Astrocyte (in vitro differentiated cells and primary cell): ENCODE measurements at regions not wholly inside any gene's neighbourhood (a gene's known extent, or its start where the extent isn't known, plus 50 kb on each side); places are given as distances from the start of the nearest gene placed in this dataset.
"Not testable (repeated sequence)": the region's sequence is repeated elsewhere in the genome, so short reads cannot be mapped to it uniquely, and the experiment has no call there.

Source experiments
- DNase-seq: peaks from one replicate; pipeline ENCODE4 v3.0.0-alpha.2; 2010; ENCODE audit warnings: low read depth
- FAIRE-seq: peaks from 2 replicates; lab custom pipeline; 2011; peaks lifted over from hg19 to GRCh38; lab: Jason Lieb, UNC
- H2AFZ ChIP-seq: 2 replicates; pipeline ENCODE4 v1.6.0; 2012; ENCODE audit warnings: low read depth, low read length, inconsistent platforms
- H3K27ac ChIP-seq: 2 replicates; pipeline ENCODE4 v1.5.1; 2011; ENCODE audit warnings: low read depth, low read length, inconsistent platforms
- H3K27me3 ChIP-seq: 2 replicates; pipeline ENCODE4 v1.6.0; 2011; ENCODE audit warnings: low read length, inconsistent platforms; ENCODE audit not compliant: insufficient read depth
- H3K36me3 ChIP-seq: 2 replicates; pipeline ENCODE4 v1.5.1; 2011; ENCODE audit warnings: low read length, inconsistent platforms; ENCODE audit not compliant: insufficient read depth
- H3K4me1 ChIP-seq: 2 replicates; pipeline ENCODE4 v1.5.1; 2011; ENCODE audit warnings: low read length, inconsistent platforms; ENCODE audit not compliant: insufficient read depth
- H3K4me2 ChIP-seq: 2 replicates; pipeline ENCODE4 v1.6.0; 2012; ENCODE audit warnings: low read length, inconsistent platforms
- H3K4me3 ChIP-seq: 2 replicates; pipeline ENCODE4 v1.5.1; 2011; ENCODE audit warnings: low read depth, mild to moderate bottlenecking, low read length, inconsistent platforms; ENCODE audit not compliant: insufficient read depth
- H3K79me2 ChIP-seq: 2 replicates; pipeline ENCODE4 v1.6.0; 2012; ENCODE audit warnings: mild to moderate bottlenecking, low read length, inconsistent platforms; ENCODE audit not compliant: insufficient read depth
- H3K9ac ChIP-seq: 2 replicates; pipeline ENCODE4 v1.6.0; 2012; ENCODE audit warnings: mild to moderate bottlenecking, low read length, inconsistent platforms
- H3K9me3 ChIP-seq: 2 replicates; pipeline ENCODE4 v1.5.1; 2012; ENCODE audit warnings: low read depth, mild to moderate bottlenecking, low read length, inconsistent platforms; ENCODE audit not compliant: insufficient read depth
- H4K20me1 ChIP-seq: 2 replicates; pipeline ENCODE4 v1.6.0; 2012; ENCODE audit warnings: low read length, inconsistent platforms; ENCODE audit not compliant: insufficient read depth
- H3K27ac Mint-ChIP-seq: one replicate; pipeline ENCODE4 v1.8.0; 2021; ENCODE audit warnings: mild to moderate bottlenecking, mixed read lengths; ENCODE audit not compliant: unreplicated experiment
- H3K27me3 Mint-ChIP-seq: one replicate; pipeline ENCODE4 v1.8.0; 2021; ENCODE audit warnings: low read depth, mixed read lengths; ENCODE audit not compliant: unreplicated experiment
- H3K36me3 Mint-ChIP-seq: one replicate; pipeline ENCODE4 v1.8.0; 2021; ENCODE audit warnings: low read depth, mixed read lengths; ENCODE audit not compliant: unreplicated experiment
- H3K4me1 Mint-ChIP-seq: one replicate; pipeline ENCODE4 v1.8.0; 2021; ENCODE audit warnings: low read depth, mixed read lengths; ENCODE audit not compliant: unreplicated experiment
- H3K4me3 Mint-ChIP-seq: one replicate; pipeline ENCODE4 v1.8.0; 2021; ENCODE audit warnings: mild to moderate bottlenecking, moderate library complexity, mixed read lengths; ENCODE audit not compliant: unreplicated experiment
- H3K9me3 Mint-ChIP-seq: one replicate; pipeline ENCODE4 v1.8.0; 2021; ENCODE audit warnings: mild to moderate bottlenecking, mixed read lengths; ENCODE audit not compliant: unreplicated experiment
- CTCF ChIP-seq: IDR thresholded peaks from 2 replicates; pipeline ENCODE4 v1.5.1; 2011; ENCODE audit warnings: low read depth, mild to moderate bottlenecking, inconsistent platforms, low read length, moderate library complexity; ENCODE audit not compliant: insufficient read depth
- EZH2 ChIP-seq: IDR thresholded peaks from 2 replicates; pipeline ENCODE4 v1.6.1; 2012; ENCODE audit warnings: mild to moderate bottlenecking, low read length, inconsistent platforms; ENCODE audit not compliant: insufficient read depth

GRCh38 chr12:116667752-116668151, 70.1 kb downstream of the SPRING1 start:
- H3K9me3 Mint-ChIP-seq: no peaks in the 10 kb centered on the region
- no peaks in the 10 kb centered on the region for H3K9me3 ChIP-seq
- H3K9ac ChIP-seq: no peak overlapping the region
- H3K36me3 Mint-ChIP-seq: no peaks in the 10 kb centered on the region
- H2AFZ ChIP-seq: no peak overlapping the region
- H3K4me2 ChIP-seq: no peak overlapping the region
- H3K27me3 ChIP-seq: no peaks in the 10 kb centered on the region
- FAIRE-seq (no peak), DNase-seq (no peak)
- no peak overlapping the region for H3K27ac ChIP-seq
- H3K27ac Mint-ChIP-seq: no peak overlapping the region
- peaks cover 2% of the 10 kb centered on the region for H3K4me1 ChIP-seq
- no peak overlapping the region for H3K4me3 ChIP-seq
- H3K79me2 ChIP-seq: no peaks in the 10 kb centered on the region
- no peaks in the 10 kb centered on the region for H3K36me3 ChIP-seq
- TF ChIP-seq CTCF (no peak), EZH2 (no peak)
- no peak overlapping the region for H3K4me3 Mint-ChIP-seq
- H3K4me1 Mint-ChIP-seq: no peaks in the 10 kb centered on the region
- peaks cover 10% of the 10 kb centered on the region for H3K27me3 Mint-ChIP-seq
- H4K20me1 ChIP-seq: no peaks in the 10 kb centered on the region

DNA sequence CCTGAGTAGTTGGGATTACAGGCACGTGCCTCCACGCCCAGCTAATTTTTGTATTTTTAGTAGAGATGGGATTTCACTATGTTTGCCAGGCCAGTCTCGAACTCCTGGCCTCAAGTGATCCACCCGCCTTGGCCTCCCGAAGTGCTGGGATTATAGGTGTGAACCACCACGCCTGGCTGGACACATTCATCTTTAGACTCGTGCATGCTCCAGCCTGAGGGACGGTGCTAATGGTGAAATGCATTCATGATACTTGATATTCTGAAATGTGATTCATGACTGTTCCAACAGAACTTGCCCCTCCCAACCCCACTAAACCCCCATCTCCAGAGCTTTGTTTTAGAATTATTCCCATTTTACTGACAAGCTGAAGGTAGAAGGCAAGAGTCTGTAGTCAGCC, 71.0 kb downstream of the SPRING1 start:
- H3K27me3 ChIP-seq, H3K4me1 Mint-ChIP-seq, H3K36me3 ChIP-seq, H3K4me3 Mint-ChIP-seq, H3K4me2 ChIP-seq, H3K4me1 ChIP-seq, H3K36me3 Mint-ChIP-seq, H3K9ac ChIP-seq, H3K9me3 Mint-ChIP-seq, H3K4me3 ChIP-seq, H3K27ac ChIP-seq, H3K9me3 ChIP-seq, H4K20me1 ChIP-seq, FAIRE-seq, H3K27ac Mint-ChIP-seq, H3K79me2 ChIP-seq, DNase-seq, H2AFZ ChIP-seq: not testable (repeated sequence)
- peaks cover 15% of the 10 kb centered on the region for H3K27me3 Mint-ChIP-seq

DNA sequence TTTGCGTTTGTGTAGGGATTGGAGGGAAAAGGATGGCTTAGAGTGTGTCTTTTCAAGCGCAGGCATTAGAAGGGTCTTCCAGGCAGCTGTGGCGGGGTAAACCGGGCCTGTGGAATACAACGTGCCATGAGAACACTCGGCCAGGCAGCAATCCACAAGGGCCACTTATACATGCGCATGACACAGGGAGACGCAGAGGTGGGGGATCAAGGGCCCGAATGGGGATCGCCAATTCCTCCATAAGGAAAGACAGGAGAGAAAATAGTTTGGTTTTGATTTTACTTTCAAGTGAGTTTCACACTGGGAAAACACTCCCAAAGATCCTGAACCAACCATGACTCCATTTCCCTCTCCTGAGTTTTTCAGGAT, 71.6 kb downstream of the SPRING1 start:
- Mint-ChIP-seq H3K36me3 (no peaks in the 10 kb centered on the region), H3K4me3 (no peak overlapping the region), H3K27ac (no peak overlapping the region), H3K9me3 (no peaks in the 10 kb centered on the region), H3K27me3 (peaks cover 20% of the 10 kb centered on the region), H3K4me1 (no peaks in the 10 kb centered on the region)
- no peaks in the 10 kb centered on the region for H3K79me2 ChIP-seq
- H2AFZ ChIP-seq: no peak overlapping the region
- H3K27me3 ChIP-seq: no peaks in the 10 kb centered on the region
- H3K9ac ChIP-seq: no peak overlapping the region
- H3K4me1 ChIP-seq: peaks cover 8% of the 10 kb centered on the region
- H3K4me2 ChIP-seq: no peak overlapping the region
- no peaks in the 10 kb centered on the region for H3K9me3 ChIP-seq
- H4K20me1 ChIP-seq: no peaks in the 10 kb centered on the region
- no peak overlapping the region for H3K27ac ChIP-seq
- H3K4me3 ChIP-seq: no peak overlapping the region
- no peak for TF ChIP-seq CTCF
- no peak for TF ChIP-seq EZH2
- DNase-seq (no peak), FAIRE-seq (no peak)
- H3K36me3 ChIP-seq: no peaks in the 10 kb centered on the region
